IMR-90 (cell line): ENCODE measurements at regions not wholly inside any gene's neighbourhood (a gene's known extent, or its start where the extent isn't known, plus 50 kb on each side); places are given as distances from the start of the nearest gene placed in this dataset.

Source experiments
- ATAC-seq: fragments of 200-7000 bp; cut with Tn5 transposase; 2 replicates; pipeline ENCODE4 v1.9.1; 2020; ENCODE audit warnings: low read depth, mild to moderate bottlenecking, moderate library complexity
- BruUV-seq: library from RNA; stranded (reverse); fragments of 400-500 nt; replicated peaks from 2 replicates; lab custom pipeline; 2021; lab: Mats Ljungman, UMichigan
- CTCF ChIA-PET: fragments of 300-600 bp; formaldehyde crosslinking; extraction: SDS; loops from one replicate; lab custom pipeline; 2021; ENCODE audit warnings: antibody characterized with exemption; lab: Yijun Ruan, JAX
- POLR2A ChIA-PET: fragments of 300-600 bp; sonication (Branson Sonifier 250); formaldehyde crosslinking; loops from one replicate; lab custom pipeline; 2022; ENCODE audit warnings: antibody characterized with exemption; ENCODE audit not compliant: unreplicated experiment; lab: Charles Lee
- DNase-seq: peaks from one replicate; pipeline ENCODE4 v3.0.0; 2013
- H2AFZ ChIP-seq: replicated peaks from 2 replicates; pipeline ENCODE3; 2013; ENCODE audit warnings: low read length, mild to moderate bottlenecking; ENCODE audit not compliant: poor library complexity
- H2AK5ac ChIP-seq: 2 replicates; pipeline ENCODE4 v1.6.1; 2013; ENCODE audit warnings: low read depth, low read length, inconsistent platforms
- H2AK9ac ChIP-seq: replicated peaks from 2 replicates; pipeline ENCODE3; 2013; ENCODE audit warnings: mild to moderate bottlenecking, low read depth, low read length, moderate library complexity; ENCODE audit not compliant: poor library complexity
- H2BK120ac ChIP-seq: 2 replicates; pipeline ENCODE4 v1.6.1; 2013; ENCODE audit warnings: low read depth, low read length, inconsistent platforms
- H2BK15ac ChIP-seq: 3 replicates; pipeline ENCODE4 v1.6.1; 2013; ENCODE audit warnings: low read depth, low read length, inconsistent platforms
- H2BK20ac ChIP-seq: 2 replicates; pipeline ENCODE4 v1.6.1; 2013; ENCODE audit warnings: low read depth, mild to moderate bottlenecking, inconsistent platforms, low read length, moderate library complexity
- H2BK5ac ChIP-seq: 2 replicates; pipeline ENCODE4 v1.6.1; 2013; ENCODE audit warnings: mild to moderate bottlenecking, low read depth, low read length, inconsistent platforms; ENCODE audit not compliant: poor library complexity, severe bottlenecking
- H3K14ac ChIP-seq: replicated peaks from 2 replicates; pipeline ENCODE4 v1.6.1; 2013; ENCODE audit warnings: low read depth, low read length, inconsistent platforms
- H3K18ac ChIP-seq: 2 replicates; pipeline ENCODE4 v1.6.1; 2013; ENCODE audit warnings: low read depth, low read length, control low read depth
- H3K23ac ChIP-seq: 2 replicates; pipeline ENCODE4 v1.6.1; 2013; ENCODE audit warnings: low read depth, low read length, inconsistent platforms
- H3K27ac ChIP-seq: 2 replicates; pipeline ENCODE4 v1.5.1; 2013; ENCODE audit warnings: mild to moderate bottlenecking, control low read depth, low read length; ENCODE audit not compliant: insufficient read depth
- H3K27me3 ChIP-seq: 2 replicates; pipeline ENCODE4 v1.6.1; 2013; ENCODE audit warnings: low read length; ENCODE audit not compliant: control insufficient read depth, insufficient read depth
- H3K36me3 ChIP-seq: 2 replicates; pipeline ENCODE4 v1.6.1; 2013; ENCODE audit warnings: low read length, mixed read lengths; ENCODE audit not compliant: control insufficient read depth, insufficient read depth
- H3K4ac ChIP-seq: 2 replicates; pipeline ENCODE4 v1.6.1; 2013; ENCODE audit warnings: low read depth, low read length, inconsistent platforms
- H3K4me1 ChIP-seq: 2 replicates; pipeline ENCODE4 v1.6.1; 2013; ENCODE audit warnings: low read length, mixed read lengths; ENCODE audit not compliant: control insufficient read depth, insufficient read depth
- H3K4me2 ChIP-seq: 2 replicates; pipeline ENCODE4 v1.6.1; 2013; ENCODE audit warnings: low read depth, mild to moderate bottlenecking, control low read depth, low read length, moderate library complexity
- H3K4me3 ChIP-seq: 2 replicates; pipeline ENCODE4 v1.5.1; 2013; ENCODE audit warnings: low read depth, mild to moderate bottlenecking, control low read depth, low read length, moderate library complexity; ENCODE audit not compliant: insufficient read depth
- H3K56ac ChIP-seq: 2 replicates; pipeline ENCODE4 v1.6.1; 2013; ENCODE audit warnings: low read length, inconsistent platforms; ENCODE audit not compliant: insufficient read depth; ENCODE audit errors: extremely low read depth
- H3K79me1 ChIP-seq, 2 experiments: 2 replicates each; pipeline ENCODE4 v1.6.1; 2013; ENCODE audit warnings: low read length in 2 of 2, inconsistent platforms in 1 of 2, low read depth in 1 of 2
- H3K9ac ChIP-seq: 2 replicates; pipeline ENCODE4 v1.6.1; 2013; ENCODE audit warnings: low read depth, low read length, control low read depth
- H3K9me1 ChIP-seq: 2 replicates; pipeline ENCODE4 v1.6.1; 2013; ENCODE audit warnings: low read length, inconsistent platforms; ENCODE audit not compliant: insufficient read depth
- H3K9me3 ChIP-seq: 2 replicates; pipeline ENCODE4 v1.6.1; 2013; ENCODE audit warnings: low read length; ENCODE audit not compliant: control insufficient read depth, insufficient read depth
- H4K20me1 ChIP-seq: 2 replicates; pipeline ENCODE4 v1.6.1; 2013; ENCODE audit warnings: low read length, inconsistent platforms; ENCODE audit not compliant: insufficient read depth
- H4K5ac ChIP-seq: 2 replicates; pipeline ENCODE4 v1.6.1; 2013; ENCODE audit warnings: mild to moderate bottlenecking, low read depth, low read length, control low read depth
- H4K8ac ChIP-seq, 2 experiments: 2 replicates each; pipeline ENCODE4 v1.6.1; 2013; ENCODE audit warnings: low read depth in 2 of 2, low read length in 2 of 2, control low read depth in 1 of 2, inconsistent platforms in 1 of 2
- H4K91ac ChIP-seq: 2 replicates; pipeline ENCODE4 v1.6.1; 2013; ENCODE audit warnings: low read depth, low read length, inconsistent platforms; ENCODE audit not compliant: insufficient read depth
- MAZ ChIP-seq: IDR thresholded peaks from 2 replicates; pipeline ENCODE4 v1.6.1; 2012; ENCODE audit warnings: low read depth, mild to moderate bottlenecking, low read length, improper control_type of control experiment, moderate library complexity, borderline replicate concordance
- NFE2L2 ChIP-seq: fragments of 150-350 bp; IDR thresholded peaks from 2 replicates; pipeline ENCODE4 v1.6.1; 2016; ENCODE audit warnings: low read depth, mild to moderate bottlenecking, low read length
- WGBS, 2 experiments: methylation state at CpG; one replicate each; pipeline versions ENCODE4 v1.1.5 to v1.1.7; 2013; ENCODE audit warnings: missing lambda C conversion rate in 2 of 2; ENCODE audit not compliant: insufficient read length in 1 of 2; ENCODE audit errors: extremely low coverage in 2 of 2; 5-methylcytosine and 5-hydroxymethylcytosine counted together
- dilution Hi-C: fragments of 300-500 bp; cut with HindIII; formaldehyde crosslinking; loops from one replicate; pipeline ENCODE4 v1.14.3; 2018; ENCODE audit warnings: low sequenced_read_pairs; ENCODE audit not compliant: unreplicated experiment
- in situ Hi-C: fragments of 300-500 bp; cut with MboI; formaldehyde crosslinking; loops from 3 replicates; pipeline ENCODE4 v1.14.3; 2019; ENCODE audit warnings: low sequenced_read_pairs, inconsistent platforms, mixed read lengths
- intact Hi-C: fragments of 100-400 bp; cut with micrococcal nuclease; formaldehyde crosslinking; loops from 2 replicates; pipeline ENCODE4 v1.10.0; 2022

- TF ChIP-seq MAZ (no peak), NFE2L2 (peak; percentile 93)
- BruUV-seq: no TSS peak
- peak; percentile 33 for DNase-seq
Measured at GRCh38 chr4:19473569-19473968, 778.1 kb upstream of the SLIT2 start.

More at GRCh38 chr4:19473569-19473968, 778.1 kb upstream of the SLIT2 start:
- Histone ChIP-seq H2AK5ac (no peak overlapping the region), H3K9me3 (no peaks in the 10 kb centered on the region), H3K27ac (no peak overlapping the region), H2BK15ac (no peak overlapping the region), H3K79me1 (no peaks in the 10 kb centered on the region), H2AFZ (no peak overlapping the region), H2BK5ac (no peak overlapping the region), H2BK120ac (peak overlapping the region; percentile 36; the same call in 1 of the 2 replicates), H4K91ac (no peak overlapping the region), H3K27me3 (no peaks in the 10 kb centered on the region), H3K4me2 (no peak overlapping the region), H2BK20ac (0 out of 2 replicates have a peak overlapping the region, but pooled peaks have one; percentile 36), H4K20me1 (no peaks in the 10 kb centered on the region), H4K8ac (no peak overlapping the region; a peak in 1 of 4 replicates), H3K36me3 (no peaks in the 10 kb centered on the region), H3K4ac (no peak overlapping the region), H3K4me3 (no peak overlapping the region), H4K5ac (peak overlapping the region; percentile 60; the same call in 1 of the 2 replicates), H3K14ac (no peak overlapping the region; the same call in 1 of the 2 replicates), H2AK9ac (no peak overlapping the region), H3K23ac (no peak overlapping the region), H3K18ac (peak overlapping the region; percentile 56; the same call in 1 of the 2 replicates), H3K56ac (no peak overlapping the region), H3K4me1 (no peaks in the 10 kb centered on the region), H3K9me1 (no peaks in the 10 kb centered on the region; the same call in 1 of the 2 replicates), H3K9ac (no peak overlapping the region)
- in situ Hi-C loops (no loop called here), dilution Hi-C loops (no loop called here), intact Hi-C loops (no loop called here)
- ATAC-seq: no peak
- ChIA-PET CTCF (no interaction called here), POLR2A (no interaction called here)
- 91% methylated on average over 1 of the region's 1 CpG; no CpG with 5 or more reads in 1 of the 2 experiments for WGBS, 2 experiments
